Muscle of back (tissue), 3 donors: ENCODE measurements at regions not wholly inside any gene's neighbourhood (a gene's known extent, or its start where the extent isn't known, plus 50 kb on each side); places are given as distances from the start of the nearest gene placed in this dataset.
A peak's percentile ranks its signal among the peaks of the same experiment; 100 is the strongest.
"Not testable (repeated sequence)": the region's sequence is repeated elsewhere in the genome, so short reads cannot be mapped to it uniquely, and the experiment has no call there.

Experiments
- DNase-seq, 3 donors: peaks; one replicate each; pipeline versions ENCODE4 v3.0.0 to v3.0.0-alpha.2; 2013

GRCh38 chrX:85808217-85808616 is 239.1 kb downstream of the CHM start:
- no peak for DNase-seq

GRCh38 chrX:85772391-85772790 is 275.0 kb downstream of the CHM start:
- DNase-seq: not testable (repeated sequence)

- no peak for DNase-seq
Observed at GRCh38 chrX:85765651-85766050, 281.7 kb downstream of the CHM start.

- not testable (repeated sequence) for DNase-seq
Observed at GRCh38 chrX:85723025-85723424, 324.3 kb downstream of the CHM start.

- DNase-seq: not testable (repeated sequence)
Observed at GRCh38 chrX:85703233-85703632, 323.8 kb upstream of the POF1B start.

- no peak for DNase-seq
Observed at GRCh38 chrX:85698921-85699320, 319.5 kb upstream of the POF1B start.

- no peak for DNase-seq
Observed at GRCh38 chrX:85685843-85686242, 306.4 kb upstream of the POF1B start.

- DNase-seq: no peak
Observed at GRCh38 chrX:85666471-85666870, 287.0 kb upstream of the POF1B start.

- not testable (repeated sequence) for DNase-seq
Observed at GRCh38 chrX:85663970-85664369, 284.5 kb upstream of the POF1B start.

GRCh38 chrX:85630901-85631300 is 251.4 kb upstream of the POF1B start:
- DNase-seq: no peak

- no peak for DNase-seq
Observed at GRCh38 chrX:85627363-85627762, 247.9 kb upstream of the POF1B start.

- no peak for DNase-seq
Observed at GRCh38 chrX:85622635-85623034, 243.2 kb upstream of the POF1B start.

GRCh38 chrX:85620466-85620865 is 241.0 kb upstream of the POF1B start:
- DNase-seq: peak in 1 of 3 donors; percentile 13

- DNase-seq: no peak
Observed at GRCh38 chrX:85619962-85620361, 240.5 kb upstream of the POF1B start.

- peak in 1 of 3 donors; percentile 17 for DNase-seq
Observed at GRCh38 chrX:85611926-85612325, 232.5 kb upstream of the POF1B start.

- DNase-seq: no peak
Observed at GRCh38 chrX:85592980-85593379, 213.5 kb upstream of the POF1B start.

GRCh38 chrX:85591536-85591935 is 212.1 kb upstream of the POF1B start:
- DNase-seq: peak; percentile 19 to 71 (median 46)

- DNase-seq: peak in 1 of 3 donors; percentile 15
Observed at GRCh38 chrX:85590638-85591037, 211.2 kb upstream of the POF1B start.

- no peak for DNase-seq
Observed at GRCh38 chrX:85573801-85574200, 194.3 kb upstream of the POF1B start.

GRCh38 chrX:85570496-85570895 is 191.0 kb upstream of the POF1B start:
- DNase-seq: no peak

GRCh38 chrX:85569686-85570085 is 190.2 kb upstream of the POF1B start:
- peak in 1 of 3 donors; percentile 19 for DNase-seq

- no peak for DNase-seq
Observed at GRCh38 chrX:85569096-85569495, 189.6 kb upstream of the POF1B start.

GRCh38 chrX:85561231-85561630 is 181.8 kb upstream of the POF1B start:
- peak in 1 of 3 donors; percentile 42 for DNase-seq

- DNase-seq: no peak
Observed at GRCh38 chrX:85544609-85545008, 165.1 kb upstream of the POF1B start.

- peak; percentile 9 to 27 (median 10) for DNase-seq
Observed at GRCh38 chrX:85543866-85544265, 164.4 kb upstream of the POF1B start.
